ENCODE measurements at regions not wholly inside any gene's neighbourhood (a gene's known extent, or its start where the extent isn't known, plus 50 kb on each side); places are given as distances from the start of the nearest gene placed in this dataset.

- no CpG with 5 or more reads among the region's 2 CpGs for WGBS (ENCODE audit: extremely low coverage, insufficient read length, low lambda C conversion rate)
- Histone ChIP-seq H3K4me2 (ENCODE audit: insufficient read depth, insufficient read length, low read length) (no peak overlapping the region), H2AK5ac (ENCODE audit: insufficient read length, low read length) (no peak overlapping the region), H4K8ac (replicated peaks; ENCODE audit: insufficient read length, low read depth, low read length) (no peak overlapping the region), H3K79me1 (ENCODE audit: insufficient read depth, low read depth, low read length, poor library complexity, severe bottlenecking) (no peaks in the 10 kb centered on the region), H2BK20ac (ENCODE audit: low read depth, low read length, poor library complexity, severe bottlenecking) (no peak overlapping the region), H2BK5ac (ENCODE audit: insufficient read length, low read length) (no peak overlapping the region), H4K91ac (ENCODE audit: insufficient read length, low read depth, low read length) (no peak overlapping the region), H3K27me3 (ENCODE audit: insufficient read depth, low read length) (no peaks in the 10 kb centered on the region), H2BK15ac (ENCODE audit: low read depth, low read length) (no peak overlapping the region), H3K79me2 (ENCODE audit: insufficient read depth, low read length) (no peaks in the 10 kb centered on the region), H3K18ac (ENCODE audit: insufficient read length, low read depth, low read length) (no peak overlapping the region), H2BK12ac (ENCODE audit: insufficient read length, low read depth, low read length) (no peak overlapping the region), H3K27ac (ENCODE audit: insufficient read length, low read depth, low read length) (no peak overlapping the region), H3K23me2 (ENCODE audit: insufficient read length, low read depth, low read length, poor library complexity, severe bottlenecking) (no peaks in the 10 kb centered on the region), H3K9ac (ENCODE audit: extremely low read depth, insufficient read length, low read length) (no peak overlapping the region), H3K4ac (ENCODE audit: low read depth, low read length) (no peak overlapping the region), H3T11ph (ENCODE audit: low read length) (no peak overlapping the region), H3K14ac (ENCODE audit: insufficient read depth, low read length) (no peak overlapping the region), H2BK120ac (ENCODE audit: low read depth, low read length, poor library complexity, severe bottlenecking) (no peak overlapping the region), H3K4me1 (ENCODE audit: insufficient read depth, low read length) (peaks cover 6% of the 10 kb centered on the region; the same call in 1 of the 2 replicates), H2AFZ (ENCODE audit: low read length) (no peak overlapping the region), H3K23ac (ENCODE audit: insufficient read length, low read depth, low read length) (no peak overlapping the region), H4K5ac (ENCODE audit: insufficient read length, low read depth, low read length) (no peak overlapping the region), H3K9me3 (ENCODE audit: control insufficient read depth, low read depth, low read length) (no peaks in the 10 kb centered on the region), H3K56ac (ENCODE audit: insufficient read length, low read depth, low read length) (no peak overlapping the region), H4K20me1 (ENCODE audit: control insufficient read depth, insufficient read depth, insufficient read length) (no peaks in the 10 kb centered on the region)
- Mint-ChIP-seq H3K9me3 (no peaks in the 10 kb centered on the region), H3K27me3 (ENCODE audit: low read depth) (no peaks in the 10 kb centered on the region), H3K4me1 (peaks cover 27 to 30% of the 10 kb centered on the region in 2 experiments), H3K36me3 (ENCODE audit: insufficient read depth in 1 of 3, low read depth in 3 of 3) (no peaks in the 10 kb centered on the region), H3K27ac (peak overlapping the region in 1 of 3 experiments; percentile 8; a peak in 2 of 7 replicates), H3K4me3 (no peak overlapping the region)
- no peak for TF ChIP-seq CTCF (conservative IDR thresholded peaks at IDR 0.05)
- no peak for DNase-seq
Measured at GRCh38 chr6:133057352-133057751, 183.8 kb upstream of the EYA4 start.
